HS-27A (cell line): ENCODE measurements at regions not wholly inside any gene's neighbourhood (a gene's known extent, or its start where the extent isn't known, plus 50 kb on each side); places are given as distances from the start of the nearest gene placed in this dataset.
A peak's percentile ranks its signal among the peaks of the same experiment; 100 is the strongest.
"Not testable (repeated sequence)": the region's sequence is repeated elsewhere in the genome, so short reads cannot be mapped to it uniquely, and the experiment has no call there.

Experiments
- DNase-seq: peaks from one replicate; pipeline ENCODE4 v3.0.0-alpha.2; 2012; ENCODE audit warnings: low read depth, missing footprints

GRCh38 chr4:138113819-138114400, 128.2 kb downstream of the SLC7A11 start:
- no peak for DNase-seq

- DNase-seq, result not testable (repeated sequence)
These were observed 129.3 kb downstream of the SLC7A11 start for GRCh38 chr4:138112890-138113289.

- DNase-seq, result no peak
These were observed 129.8 kb downstream of the SLC7A11 start for GRCh38 chr4:138112389-138112788.

- DNase-seq, result no peak
These were observed 130.6 kb downstream of the SLC7A11 start for GRCh38 chr4:138111462-138112000.

GRCh38 chr4:138110815-138111214, 131.3 kb downstream of the SLC7A11 start:
- no peak for DNase-seq

GRCh38 chr4:138107023-138107422, 135.1 kb downstream of the SLC7A11 start:
- DNase-seq, result no peak

GRCh38 chr4:138105331-138105730, 136.8 kb downstream of the SLC7A11 start:
- no peak for DNase-seq

GRCh38 chr4:138104284-138104680, 137.9 kb downstream of the SLC7A11 start:
- no peak for DNase-seq

- DNase-seq, result no peak
These were observed 138.4 kb downstream of the SLC7A11 start for GRCh38 chr4:138103597-138104283.

GRCh38 chr4:138099385-138099784, 142.8 kb downstream of the SLC7A11 start:
- no peak for DNase-seq

GRCh38 chr4:138097912-138098600, 144.1 kb downstream of the SLC7A11 start:
- no peak for DNase-seq

GRCh38 chr4:138096384-138097062, 145.6 kb downstream of the SLC7A11 start:
- DNase-seq, result no peak

GRCh38 chr4:138095378-138095777, 146.8 kb downstream of the SLC7A11 start:
- no peak for DNase-seq

GRCh38 chr4:138092060-138092459, 150.1 kb downstream of the SLC7A11 start:
- DNase-seq, result no peak

- DNase-seq, result no peak
These were observed 151.1 kb downstream of the SLC7A11 start for GRCh38 chr4:138090918-138091676.

GRCh38 chr4:138090150-138090917, 151.8 kb downstream of the SLC7A11 start:
- DNase-seq, result peak; percentile 84

GRCh38 chr4:138088449-138089208, 153.5 kb downstream of the SLC7A11 start:
- DNase-seq, result no peak

- DNase-seq, result no peak
These were observed 155.0 kb downstream of the SLC7A11 start for GRCh38 chr4:138087066-138087719.

- no peak for DNase-seq
These were observed 155.5 kb downstream of the SLC7A11 start for GRCh38 chr4:138086611-138087041.
